GM21528 (cell line): ENCODE measurements at regions not wholly inside any gene's neighbourhood (a gene's known extent, or its start where the extent isn't known, plus 50 kb on each side); places are given as distances from the start of the nearest gene placed in this dataset.
"Not testable (repeated sequence)": the region's sequence is repeated elsewhere in the genome, so short reads cannot be mapped to it uniquely, and the experiment has no call there.

Experiments
- ATAC-seq: cut with Tn5 transposase; IDR thresholded peaks from one replicate; pipeline ENCODE4 v1.9.1; 2021; ENCODE audit warnings: mild to moderate bottlenecking, moderate library complexity; ENCODE audit not compliant: unreplicated experiment, low FRiP score

GRCh38 chr5:68070591-68071281, 144.8 kb upstream of the PIK3R1 start:
- ATAC-seq: peak; percentile 90

GRCh38 chr5:68067976-68068603, 147.5 kb upstream of the PIK3R1 start:
- ATAC-seq: no peak

GRCh38 chr5:68067291-68067690, 148.3 kb upstream of the PIK3R1 start:
- ATAC-seq: no peak

- ATAC-seq: no peak
Measured at GRCh38 chr5:68066277-68066955, 149.1 kb upstream of the PIK3R1 start.

GRCh38 chr5:68065321-68065720, 150.2 kb upstream of the PIK3R1 start:
- ATAC-seq: not testable (repeated sequence)

GRCh38 chr5:68060382-68060781, 155.2 kb upstream of the PIK3R1 start:
- no peak for ATAC-seq

- no peak for ATAC-seq
Measured at GRCh38 chr5:68057191-68057590, 158.4 kb upstream of the PIK3R1 start.

DNA sequence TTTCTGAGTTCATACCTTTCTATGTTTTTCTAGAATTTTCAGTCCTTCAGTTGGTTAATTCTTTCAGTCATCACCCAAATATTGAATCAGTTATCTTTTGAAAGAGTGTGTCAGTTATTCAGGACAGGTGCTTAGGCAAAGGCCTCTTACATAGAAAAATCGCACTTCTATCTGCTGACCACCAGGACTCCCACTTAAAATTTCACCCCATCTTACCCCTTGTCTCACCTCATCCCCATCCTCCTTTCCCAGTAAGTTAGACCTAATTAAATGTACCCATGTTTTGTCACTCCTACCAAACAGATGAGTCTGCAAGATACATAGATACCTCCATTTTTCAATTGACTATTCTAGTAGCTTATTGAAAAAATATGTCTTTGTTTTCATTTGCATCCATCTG, 159.9 kb upstream of the PIK3R1 start:
- ATAC-seq: no peak

- ATAC-seq: no peak
Measured at GRCh38 chr5:68054638-68055037, 160.9 kb upstream of the PIK3R1 start.

DNA sequence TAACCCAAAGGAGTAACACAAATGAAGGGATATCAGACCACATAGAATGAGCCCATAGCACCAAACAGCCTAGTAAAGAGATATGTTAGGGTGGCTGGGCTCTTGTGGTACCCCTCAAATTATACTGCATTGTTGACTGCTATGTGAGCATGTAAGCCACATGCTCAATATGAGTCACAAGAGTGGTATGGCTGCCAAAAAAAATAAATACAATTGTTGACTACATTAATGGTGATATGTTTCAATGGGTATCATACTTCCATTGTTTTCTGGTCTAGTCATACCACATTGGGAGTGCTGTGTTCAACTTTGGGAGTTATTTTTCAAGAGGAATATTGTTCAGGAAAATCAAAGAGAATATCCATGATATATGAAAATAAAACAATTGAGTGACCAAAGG, 162.4 kb upstream of the PIK3R1 start:
- no peak for ATAC-seq

- no peak for ATAC-seq
Measured at GRCh38 chr5:68049053-68049713, 166.4 kb upstream of the PIK3R1 start.

DNA sequence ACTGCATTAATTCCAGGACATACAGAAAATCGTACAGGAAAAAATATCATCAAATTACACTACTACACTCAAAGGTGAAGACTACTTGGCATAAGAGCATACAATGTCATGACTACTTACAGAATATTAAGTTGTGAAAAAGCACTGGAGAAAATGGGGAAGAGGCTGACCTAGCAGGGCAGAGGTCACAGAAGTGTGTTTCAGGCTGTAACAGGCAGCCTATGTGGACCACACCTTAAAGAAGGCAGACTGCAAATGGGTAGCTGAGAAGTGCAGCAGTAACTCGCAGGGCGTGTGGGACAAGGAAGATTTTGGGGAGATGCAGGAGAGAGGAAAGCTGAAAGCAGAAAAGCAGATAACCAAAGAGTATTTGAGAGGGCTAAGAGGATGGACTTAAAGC, 167.0 kb upstream of the PIK3R1 start:
- ATAC-seq: no peak

GRCh38 chr5:68048054-68048453, 167.5 kb upstream of the PIK3R1 start:
- not testable (repeated sequence) for ATAC-seq

- no peak for ATAC-seq
Measured at GRCh38 chr5:68047035-68047434, 168.5 kb upstream of the PIK3R1 start.

- no peak for ATAC-seq
Measured at GRCh38 chr5:68046445-68046844, 169.1 kb upstream of the PIK3R1 start.

- peak; percentile 88 for ATAC-seq
Measured at GRCh38 chr5:68041293-68041692, 174.3 kb upstream of the PIK3R1 start.

DNA sequence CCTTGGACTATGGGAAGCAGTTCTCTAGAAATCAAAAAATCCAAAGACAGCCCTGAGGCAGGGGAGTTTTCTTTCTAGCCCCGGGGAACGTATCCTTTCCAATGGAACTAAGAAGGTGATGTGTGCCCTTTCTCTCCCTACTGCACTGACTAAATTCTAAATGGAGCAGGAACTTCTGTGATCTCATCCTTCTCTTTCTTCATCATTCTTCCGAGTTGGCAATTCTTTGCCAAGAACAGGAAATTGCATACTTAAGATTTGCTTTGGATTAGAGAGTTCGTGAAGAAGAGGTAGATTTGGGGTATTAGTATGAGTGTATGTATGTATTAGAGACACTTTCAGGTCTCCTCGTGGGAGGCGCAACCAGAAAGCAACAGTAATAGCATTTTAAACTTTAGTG, 178.0 kb upstream of the PIK3R1 start:
- ATAC-seq: no peak

- no peak for ATAC-seq
Measured at GRCh38 chr5:68033961-68034571, 181.5 kb upstream of the PIK3R1 start.

GRCh38 chr5:68033029-68033428, 182.5 kb upstream of the PIK3R1 start:
- ATAC-seq: no peak

DNA sequence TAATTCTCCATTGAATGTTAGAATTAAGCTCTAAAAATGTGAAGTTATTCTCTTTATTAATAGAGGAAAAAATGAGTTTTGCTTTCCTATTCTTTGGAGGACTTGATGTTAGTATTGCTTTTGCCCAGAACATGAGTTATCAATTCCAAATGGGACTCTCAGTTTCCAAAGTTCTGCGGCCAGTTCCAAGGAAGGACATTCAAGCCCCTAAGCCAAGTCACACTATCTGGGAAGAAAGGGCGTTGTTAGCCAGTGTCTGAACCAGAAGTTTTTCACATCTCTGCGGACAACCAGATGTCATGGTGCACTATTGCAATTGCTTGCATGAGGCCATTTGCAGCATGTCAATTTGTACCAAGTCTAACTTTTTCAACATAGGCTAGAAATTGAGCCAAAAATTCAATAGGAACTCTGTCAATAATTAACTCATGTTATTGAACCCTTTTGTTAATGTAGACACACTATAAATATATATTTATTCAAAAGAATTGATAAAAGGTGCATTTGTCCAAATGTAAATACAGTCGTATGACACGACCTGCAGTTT, 183.3 kb upstream of the PIK3R1 start:
- ATAC-seq: no peak
